HL-60 (cell line): ENCODE measurements at regions not wholly inside any gene's neighbourhood (a gene's known extent, or its start where the extent isn't known, plus 50 kb on each side); places are given as distances from the start of the nearest gene placed in this dataset.

ENCODE experiments used
- CTCF ChIP-seq: IDR thresholded peaks from one replicate; pipeline ENCODE4 v1.5.1; 2011; ENCODE audit warnings: low read length, control low read depth, inconsistent platforms; ENCODE audit not compliant: insufficient read depth
- GABPA ChIP-seq: IDR thresholded peaks from 2 replicates; pipeline ENCODE4 v1.6.1; 2012; ENCODE audit warnings: low read depth
- POLR2AphosphoS5 ChIP-seq: IDR thresholded peaks from 2 replicates; pipeline ENCODE4 v1.6.1; 2012; ENCODE audit warnings: low read depth
- REST ChIP-seq: IDR thresholded peaks from 2 replicates; pipeline ENCODE4 v1.6.1; 2012; ENCODE audit warnings: low read depth; ENCODE audit not compliant: insufficient replicate concordance
- SPI1 ChIP-seq: IDR thresholded peaks from 2 replicates; pipeline ENCODE4 v1.6.1; 2012; ENCODE audit warnings: low read depth, mild to moderate bottlenecking, borderline replicate concordance

GRCh38 chr20:10733122-10733521, 59.3 kb upstream of the JAG1 start:
- no peak for TF ChIP-seq CTCF
- no peak for TF ChIP-seq POLR2AphosphoS5
- no peak for TF ChIP-seq REST
- no peak for TF ChIP-seq SPI1
- no peak for TF ChIP-seq GABPA
